ENCODE measurements at regions not wholly inside any gene's neighbourhood (a gene's known extent, or its start where the extent isn't known, plus 50 kb on each side); places are given as distances from the start of the nearest gene placed in this dataset.
"Not testable (repeated sequence)": the region's sequence is repeated elsewhere in the genome, so short reads cannot be mapped to it uniquely, and the experiment has no call there.

DNA sequence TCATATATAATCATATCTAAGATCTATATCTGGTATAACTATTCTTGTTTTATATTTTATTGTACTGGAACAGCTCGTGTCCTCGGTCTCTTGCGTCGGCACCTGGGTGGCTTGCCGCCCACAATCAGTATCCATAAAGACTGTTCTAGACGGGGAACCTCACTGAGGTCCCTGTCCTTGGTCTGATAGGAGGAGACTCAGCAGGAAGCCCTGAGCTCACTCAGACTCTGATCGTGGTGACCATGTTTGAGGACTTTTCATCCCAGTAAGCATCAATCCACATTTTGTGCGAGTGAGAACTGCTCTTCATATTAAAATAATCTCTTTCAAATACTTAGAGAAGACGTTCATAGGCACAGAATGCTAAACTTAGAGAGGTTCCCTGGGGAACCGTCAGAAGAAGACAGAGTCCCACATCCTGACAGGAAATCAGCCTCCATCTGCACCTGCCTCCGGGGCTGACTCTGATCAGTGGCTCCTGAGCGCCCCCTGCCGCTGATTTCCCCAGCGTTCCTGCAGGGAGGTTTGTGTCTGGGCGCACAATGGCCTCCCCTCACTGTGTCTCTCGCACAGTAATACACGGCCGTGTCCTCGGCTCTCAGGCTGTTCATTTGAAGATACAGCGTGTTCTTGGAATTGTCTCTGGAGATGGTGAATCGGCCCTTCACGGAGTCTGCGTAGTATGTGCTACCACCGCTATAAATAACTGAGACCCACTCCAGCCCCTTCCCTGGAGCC is 1065.9 kb downstream of the TMEM121 start:
- not testable (repeated sequence) for TF ChIP-seq POLR2A, TAF1 (IDR thresholded peaks at IDR 0.05; ENCODE audit: low read depth, low read length)
